Small intestine (tissue), 7 donors: ENCODE measurements at regions not wholly inside any gene's neighbourhood (a gene's known extent, or its start where the extent isn't known, plus 50 kb on each side); places are given as distances from the start of the nearest gene placed in this dataset.

Experiments used
- DNase-seq, 2 donors: peaks; one replicate each; pipeline versions ENCODE4 v3.0.0 to v3.0.0-alpha.2; 2013
- FAIRE-seq: peaks from 2 replicates; lab custom pipeline; 2012; peaks lifted over from hg19 to GRCh38; lab: Jason Lieb, UNC
- H3K27ac ChIP-seq, 3 donors: one replicate each; pipeline ENCODE4 v1.5.1; 2013; ENCODE audit warnings: low read length in 2 of 3, mild to moderate bottlenecking in 2 of 3, control low read depth in 1 of 3, inconsistent platforms in 1 of 3, low read depth in 1 of 3, moderate library complexity in 1 of 3
- H3K27me3 ChIP-seq, 3 donors: one replicate each; pipeline ENCODE4 v1.6.1; 2013; ENCODE audit warnings: low read length in 3 of 3, inconsistent platforms in 1 of 3; ENCODE audit not compliant: control insufficient read depth in 3 of 3, insufficient read depth in 3 of 3
- H3K36me3 ChIP-seq, 3 donors: one replicate each; pipeline ENCODE4 v1.6.1; 2013; ENCODE audit warnings: low read length in 3 of 3, inconsistent platforms in 1 of 3, low read depth in 1 of 3, mild to moderate bottlenecking in 1 of 3, moderate library complexity in 1 of 3; ENCODE audit not compliant: control insufficient read depth in 3 of 3, insufficient read depth in 2 of 3
- H3K4me1 ChIP-seq, 3 donors: one replicate each; pipeline ENCODE4 v1.6.1; 2013; ENCODE audit warnings: low read length in 2 of 3, inconsistent platforms in 1 of 3, low read depth in 1 of 3, mild to moderate bottlenecking in 1 of 3, moderate library complexity in 1 of 3; ENCODE audit not compliant: control insufficient read depth in 3 of 3, insufficient read depth in 2 of 3
- H3K4me3 ChIP-seq, 3 donors: one replicate each; pipeline ENCODE4 v1.5.1; 2013; ENCODE audit warnings: low read length in 3 of 3, control low read depth in 1 of 3, inconsistent platforms in 1 of 3, low read depth in 1 of 3, mild to moderate bottlenecking in 1 of 3, moderate library complexity in 1 of 3
- H3K9me3 ChIP-seq, 2 donors: one replicate each; pipeline ENCODE4 v1.6.1; 2013; ENCODE audit warnings: low read depth in 1 of 2, low read length in 1 of 2; ENCODE audit not compliant: control insufficient read depth in 2 of 2, insufficient read depth in 1 of 2
- WGBS, 3 donors: extraction: QIAGEN DNeasy Blood & Tissue Kit; methylation state at CpG; one replicate each; pipeline ENCODE4 v1.1.7; 2013; 5-methylcytosine and 5-hydroxymethylcytosine counted together
- donor health status: healthy with polysubstance abuse.
- donor health status: control.
- donor health status: control.
- donor health status: Bipolar disorder and iron deficiency.
- donor health status: healthy.

- H3K36me3 ChIP-seq, result no peaks in the 10 kb centered on the region
- H3K4me1 ChIP-seq, result peaks cover 0 to 52% (median 3%) of the 10 kb centered on the region in 3 donors
- 57 to 89% (median 83%) methylated on average over 2 of the region's 2 CpGs for WGBS, 3 donors
- H3K4me3 ChIP-seq, result no peak overlapping the region
- DNase-seq, result peak in 1 of 2 donors; percentile 62
- no peaks in the 10 kb centered on the region for H3K27me3 ChIP-seq
- FAIRE-seq, result no peak
- H3K27ac ChIP-seq, result peak overlapping the region in 1 of 3 donors; percentile 88
- H3K9me3 ChIP-seq, result no peaks in the 10 kb centered on the region
Observed at GRCh38 chr1:59061876-59062275, 235.0 kb upstream of the FGGY start.

DNA sequence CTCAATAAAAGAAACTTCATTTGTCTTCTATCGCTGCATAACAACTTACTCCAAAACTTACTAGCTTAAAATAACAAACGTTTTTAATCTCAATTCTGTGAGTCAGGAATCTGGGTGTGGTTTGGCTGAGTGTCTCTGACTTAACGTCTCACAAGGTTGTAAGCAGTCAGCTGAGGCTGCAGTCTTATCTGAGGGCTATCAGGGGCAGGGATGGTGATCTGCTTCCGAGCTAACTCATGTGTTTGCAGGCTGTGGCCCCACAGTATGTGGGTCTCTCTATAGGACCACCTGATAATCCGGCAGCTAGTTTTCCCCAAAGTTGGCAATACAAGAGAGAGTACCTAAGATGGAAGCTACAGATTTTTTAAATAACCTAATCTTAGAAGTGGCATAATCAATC is 234.2 kb upstream of the FGGY start:
- peak in 1 of 2 donors; percentile 61 for DNase-seq
- Histone ChIP-seq H3K27me3 (no peaks in the 10 kb centered on the region), H3K4me3 (no peak overlapping the region), H3K36me3 (no peaks in the 10 kb centered on the region), H3K27ac (peak overlapping the region in 1 of 3 donors; percentile 55), H3K9me3 (no peaks in the 10 kb centered on the region), H3K4me1 (peaks cover 0 to 43% (median 3%) of the 10 kb centered on the region in 3 donors)
- FAIRE-seq, result no peak
- WGBS, 3 donors, result 36 to 45% (median 45%) methylated on average over 5 of the region's 5 CpGs

DNA sequence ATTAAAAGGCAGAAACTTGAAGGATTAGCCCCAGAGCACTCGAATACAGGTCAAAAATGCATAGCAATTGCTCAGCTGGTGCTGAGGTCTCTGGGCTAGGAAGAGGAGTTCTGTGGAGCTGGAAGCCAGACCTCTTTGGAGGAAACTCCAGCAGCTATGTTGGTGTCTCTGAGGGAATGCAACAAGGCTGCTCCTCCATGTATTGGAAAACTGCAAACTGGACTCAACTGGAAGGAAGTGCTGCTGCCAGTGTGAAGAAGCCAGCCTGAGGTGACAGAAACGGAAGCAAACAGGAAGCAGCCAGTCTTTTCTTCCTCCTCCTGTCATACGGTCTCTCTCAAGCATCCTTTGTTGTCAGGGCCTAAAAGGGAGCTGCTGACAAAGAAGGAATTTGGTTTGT is 233.4 kb upstream of the FGGY start:
- no peaks in the 10 kb centered on the region for H3K9me3 ChIP-seq
- no peak overlapping the region for H3K4me3 ChIP-seq
- FAIRE-seq, result no peak
- no peak overlapping the region for H3K27ac ChIP-seq
- peaks cover 0 to 36% (median 0%) of the 10 kb centered on the region in 3 donors for H3K4me1 ChIP-seq
- H3K27me3 ChIP-seq, result no peaks in the 10 kb centered on the region
- 44 to 75% (median 62%) methylated on average over 3 of the region's 3 CpGs for WGBS, 3 donors
- DNase-seq, result no peak
- no peaks in the 10 kb centered on the region for H3K36me3 ChIP-seq

GRCh38 chr1:59064592-59064991 is 232.3 kb upstream of the FGGY start:
- Histone ChIP-seq H3K9me3 (no peaks in the 10 kb centered on the region), H3K4me1 (peaks cover 0 to 33% (median 0%) of the 10 kb centered on the region in 3 donors), H3K4me3 (no peak overlapping the region), H3K36me3 (no peaks in the 10 kb centered on the region), H3K27me3 (no peaks in the 10 kb centered on the region), H3K27ac (no peak overlapping the region)
- DNase-seq (no peak), FAIRE-seq (no peak)

- H3K36me3 ChIP-seq, result no peaks in the 10 kb centered on the region
- DNase-seq, result no peak
- FAIRE-seq, result no peak
- WGBS, 3 donors, result 48 to 60% (median 52%) methylated on average over 2 of the region's 2 CpGs
- H3K27ac ChIP-seq, result no peak overlapping the region
- no peaks in the 10 kb centered on the region for H3K27me3 ChIP-seq
- H3K4me1 ChIP-seq, result peaks cover 0 to 39% (median 6%) of the 10 kb centered on the region in 3 donors
- no peaks in the 10 kb centered on the region for H3K9me3 ChIP-seq
- no peak overlapping the region for H3K4me3 ChIP-seq
Observed at GRCh38 chr1:59066236-59066635, 230.7 kb upstream of the FGGY start.

DNA sequence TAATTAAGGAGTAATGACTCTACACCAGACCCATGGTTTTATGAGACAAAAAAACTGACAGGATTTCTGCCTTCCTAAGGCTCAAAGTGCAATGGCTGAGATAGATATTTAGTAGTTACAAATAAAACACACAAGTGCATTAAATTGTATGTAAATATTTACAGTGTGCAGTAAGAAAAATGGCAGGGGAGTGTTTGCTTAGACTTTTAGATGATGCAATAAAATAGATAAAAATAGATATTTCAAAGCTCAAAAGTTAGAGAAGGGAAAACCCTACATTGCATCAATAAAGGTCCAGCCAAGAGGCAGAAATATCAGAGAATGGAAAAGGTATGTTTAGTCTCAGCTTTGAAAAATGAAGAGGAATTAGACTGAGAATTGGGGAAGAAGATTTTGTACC is 226.3 kb upstream of the FGGY start:
- DNase-seq (no peak), FAIRE-seq (no peak)
- no peaks in the 10 kb centered on the region for H3K36me3 ChIP-seq
- H3K4me1 ChIP-seq, result peaks cover 0 to 31% (median 17%) of the 10 kb centered on the region in 3 donors
- H3K4me3 ChIP-seq, result no peak overlapping the region
- H3K9me3 ChIP-seq, result no peaks in the 10 kb centered on the region
- H3K27ac ChIP-seq, result peak overlapping the region in 1 of 3 donors; percentile 11
- no peaks in the 10 kb centered on the region for H3K27me3 ChIP-seq

DNA sequence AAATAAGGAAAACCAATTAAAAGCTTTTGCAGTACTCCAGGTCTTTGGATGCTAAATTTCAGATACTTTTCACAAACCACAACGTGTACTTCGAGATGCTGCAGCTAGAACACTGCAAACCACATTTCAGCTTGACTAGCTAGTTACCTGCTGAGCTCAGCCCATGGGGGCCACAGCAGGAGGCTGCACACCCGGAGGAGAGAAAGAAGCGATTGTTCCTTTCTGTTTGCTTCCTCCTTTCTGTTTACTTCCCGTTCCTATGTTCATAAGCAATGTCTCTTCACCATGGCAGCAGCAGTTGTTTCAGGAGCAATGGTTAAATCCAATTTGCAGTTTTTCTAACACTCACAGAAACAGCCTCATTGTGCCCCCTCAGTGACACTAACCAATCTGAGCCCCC is 225.6 kb upstream of the FGGY start:
- FAIRE-seq (no peak), DNase-seq (peak; percentile 38 to 57)
- Histone ChIP-seq H3K9me3 (no peaks in the 10 kb centered on the region), H3K27me3 (no peaks in the 10 kb centered on the region), H3K27ac (peak overlapping the region in 2 of 3 donors; percentile 9 to 66), H3K4me1 (peaks cover 0 to 25% (median 17%) of the 10 kb centered on the region in 3 donors), H3K36me3 (no peaks in the 10 kb centered on the region), H3K4me3 (no peak overlapping the region)
- WGBS, 3 donors, result 36 to 66% (median 53%) methylated on average over 5 of the region's 5 CpGs

- H3K27ac ChIP-seq, result peak overlapping the region in 2 of 3 donors; percentile 9 to 66
- no peaks in the 10 kb centered on the region for H3K36me3 ChIP-seq
- H3K9me3 ChIP-seq, result no peaks in the 10 kb centered on the region
- no peak overlapping the region for H3K4me3 ChIP-seq
- FAIRE-seq, result no peak
- H3K4me1 ChIP-seq, result peaks cover 0 to 22% (median 17%) of the 10 kb centered on the region in 3 donors
- DNase-seq, result no peak
- WGBS, 3 donors, result 54 to 72% (median 63%) methylated on average over 5 of the region's 5 CpGs
- no peaks in the 10 kb centered on the region for H3K27me3 ChIP-seq
Observed at GRCh38 chr1:59071876-59072582, 224.9 kb upstream of the FGGY start.

GRCh38 chr1:59072583-59072947 is 224.3 kb upstream of the FGGY start:
- DNase-seq (no peak), FAIRE-seq (no peak)
- Histone ChIP-seq H3K27ac (peak overlapping the region in 1 of 3 donors; percentile 55), H3K4me3 (no peak overlapping the region), H3K4me1 (peaks cover 0 to 24% (median 17%) of the 10 kb centered on the region in 3 donors), H3K9me3 (no peaks in the 10 kb centered on the region), H3K27me3 (no peaks in the 10 kb centered on the region), H3K36me3 (no peaks in the 10 kb centered on the region)
- 79 to 96% (median 88%) methylated on average over 5 of the region's 5 CpGs for WGBS, 3 donors
